GM12878 (cell line): ENCODE measurements at regions not wholly inside any gene's neighbourhood (a gene's known extent, or its start where the extent isn't known, plus 50 kb on each side); places are given as distances from the start of the nearest gene placed in this dataset.

Source experiments
- ATAC-seq: fragments of 200-7000 bp; cut with Tn5 transposase; 3 replicates; pipeline ENCODE4 v1.9.1; 2020; ENCODE audit warnings: mild to moderate bottlenecking, moderate library complexity
- BruUV-seq: library from RNA; stranded (reverse); fragments of 400-500 nt; replicated peaks from 2 replicates; lab custom pipeline; 2021; lab: Mats Ljungman, UMichigan
- CTCF ChIA-PET: fragments of 300-600 bp; sonication (Branson Sonifier 250); formaldehyde crosslinking; extraction: SDS; loops from one replicate; lab custom pipeline; 2021; ENCODE audit warnings: inconsistent platforms; lab: Yijun Ruan, JAX
- POLR2A ChIA-PET: fragments of 350-600 bp; formaldehyde crosslinking; extraction: SDS; loops from one replicate; lab custom pipeline; 2021; ENCODE audit warnings: inconsistent platforms; lab: Charles Lee
- RAD21 ChIA-PET: fragments of 300-600 bp; sonication (Branson Sonifier 250); formaldehyde crosslinking; loops from one replicate; lab custom pipeline; 2023; ENCODE audit warnings: antibody characterized with exemption; ENCODE audit not compliant: unreplicated experiment; lab: Charles Lee
- SMC1A ChIA-PET: fragments of 300-600 bp; sonication (Branson Sonifier 250); formaldehyde crosslinking; loops from one replicate; lab custom pipeline; 2023; ENCODE audit not compliant: unreplicated experiment, uncharacterized antibody; lab: Charles Lee
- DNase-seq: peaks from one replicate; pipeline ENCODE4 v3.0.0-alpha.2; 2011; ENCODE audit warnings: low read depth, low spot score
- FAIRE-seq: peaks from 3 replicates; lab custom pipeline; 2011; peaks lifted over from hg19 to GRCh38; lab: Jason Lieb, UNC
- H2AFZ ChIP-seq: 2 replicates; pipeline ENCODE4 v1.6.0; 2011; ENCODE audit warnings: low read depth, low read length, control low read depth; ENCODE audit not compliant: control insufficient read depth
- H3K27ac ChIP-seq: 2 replicates; pipeline ENCODE4 v1.5.1; 2011; ENCODE audit warnings: control low read depth; ENCODE audit not compliant: control insufficient read depth, insufficient read depth
- H3K27me3 ChIP-seq, 2 experiments: replicated peaks in 1 of 2; 2 replicates each; pipeline versions ENCODE4 v1.6.0 to v1.6.1; 2011; ENCODE audit warnings: low read length in 1 of 2; ENCODE audit not compliant: control insufficient read depth in 2 of 2, insufficient read depth in 2 of 2
- H3K36me3 ChIP-seq, 2 experiments: 2 replicates each; pipeline ENCODE4 v1.5.1; 2011; ENCODE audit warnings: low read length in 1 of 2; ENCODE audit not compliant: control insufficient read depth in 2 of 2, insufficient read depth in 2 of 2
- H3K4me1 ChIP-seq: 2 replicates; pipeline ENCODE4 v1.6.1; 2011; ENCODE audit warnings: mild to moderate bottlenecking, low read length, moderate library complexity, mixed read lengths; ENCODE audit not compliant: control insufficient read depth, insufficient read depth
- H3K4me2 ChIP-seq: 2 replicates; pipeline ENCODE4 v1.6.0; 2011; ENCODE audit warnings: control low read depth; ENCODE audit not compliant: control insufficient read depth, insufficient read depth
- H3K4me3 ChIP-seq: fragments of 200-600 bp; sonication (generic); 2 replicates; pipeline ENCODE4 v1.5.1; 2016
- H3K79me2 ChIP-seq: 2 replicates; pipeline ENCODE4 v1.6.0; 2011; ENCODE audit warnings: low read length; ENCODE audit not compliant: control insufficient read depth, insufficient read depth
- H3K9ac ChIP-seq: 2 replicates; pipeline ENCODE4 v1.8.0; 2011; ENCODE audit warnings: low read length, control low read depth, mixed read lengths; ENCODE audit not compliant: control insufficient read depth, insufficient read depth
- H3K9me3 ChIP-seq: replicated peaks from 3 replicates; pipeline ENCODE4 v1.5.1; 2011; ENCODE audit warnings: mild to moderate bottlenecking, low read length; ENCODE audit not compliant: control insufficient read depth, insufficient read depth
- H4K20me1 ChIP-seq: 2 replicates; pipeline ENCODE4 v1.6.0; 2011; ENCODE audit not compliant: control insufficient read depth, insufficient read depth
- ATF7 ChIP-seq: fragments of 450-650 bp; IDR thresholded peaks from 2 replicates; pipeline ENCODE4 v1.6.1; 2016; ENCODE audit warnings: low read depth, mild to moderate bottlenecking
- DPF2 ChIP-seq: fragments of 450-650 bp; IDR thresholded peaks from 2 replicates; pipeline ENCODE4 v1.6.1; 2017; ENCODE audit warnings: mild to moderate bottlenecking
- ETV6 ChIP-seq, 2 experiments: fragments of 450-650 bp in 1 of 2; IDR thresholded peaks in 1 of 2; conservative IDR thresholded peaks in 1 of 2; 2 replicates each; pipeline ENCODE4 v1.6.1; 2014; ENCODE audit warnings: antibody characterized with exemption in 1 of 2, borderline replicate concordance in 1 of 2, low read depth in 1 of 2, mild to moderate bottlenecking in 1 of 2, moderate library complexity in 1 of 2
- GABPA ChIP-seq: IDR thresholded peaks from 2 replicates; pipeline ENCODE4 v1.6.1; 2014; ENCODE audit warnings: antibody characterized with exemption, low read depth, mild to moderate bottlenecking, inconsistent platforms
- NR2C2 ChIP-seq: IDR thresholded peaks from 2 replicates; pipeline ENCODE4 v1.6.1; 2011; ENCODE audit warnings: borderline replicate concordance, low read depth; ENCODE audit not compliant: control insufficient read depth, insufficient read length
- NR2F1 ChIP-seq: fragments of 450-650 bp; conservative IDR thresholded peaks from 2 replicates; pipeline ENCODE4 v1.6.1; 2017; ENCODE audit warnings: mild to moderate bottlenecking
- NRF1 ChIP-seq: conservative IDR thresholded peaks from 2 replicates; pipeline ENCODE4 v1.6.1; 2011; ENCODE audit warnings: mild to moderate bottlenecking, low read depth, low read length, improper control_type of control experiment
- PAX8 ChIP-seq: fragments of 450-650 bp; IDR thresholded peaks from 2 replicates; pipeline ENCODE4 v1.6.1; 2017; ENCODE audit warnings: mild to moderate bottlenecking, moderate library complexity
- SIX5 ChIP-seq: IDR thresholded peaks from 2 replicates; pipeline ENCODE4 v1.6.1; 2011; ENCODE audit warnings: mild to moderate bottlenecking, low read depth, low read length, moderate library complexity; ENCODE audit not compliant: severe bottlenecking
- SRF ChIP-seq, 2 experiments: IDR thresholded peaks; 2 replicates each; pipeline ENCODE4 v1.6.1; 2011; ENCODE audit warnings: low read depth in 2 of 2, low read length in 2 of 2, mild to moderate bottlenecking in 1 of 2, moderate library complexity in 1 of 2
- ZNF274 ChIP-seq: IDR thresholded peaks from one replicate; pipeline ENCODE4 v1.8.0; 2011; ENCODE audit not compliant: insufficient read length, insufficient read depth
- ZSCAN29 ChIP-seq: fragments of 450-650 bp; IDR thresholded peaks from 2 replicates; pipeline ENCODE4 v1.6.1; 2017; ENCODE audit warnings: mild to moderate bottlenecking, moderate library complexity
- WGBS: methylation state at CpG from one replicate; pipeline ENCODE4 v1.1.6; 2016; ENCODE audit warnings: low lambda C conversion rate; ENCODE audit not compliant: insufficient replicate concordance, insufficient coverage; ENCODE audit errors: missing lambda C conversion rate; 5-methylcytosine and 5-hydroxymethylcytosine counted together
- in situ Hi-C: fragments of 300-500 bp; cut with MboI; formaldehyde crosslinking; loops from 9 replicates; pipeline ENCODE4 v1.14.3; 2018; ENCODE audit warnings: mixed read lengths
- intact Hi-C: fragments of 100-400 bp; cut with micrococcal nuclease; formaldehyde crosslinking; loops from one replicate; pipeline ENCODE4 v1.14.2; 2022; ENCODE audit not compliant: unreplicated experiment
- TF ChIP-seq, protein P1 (sequence below): IDR thresholded peaks from 2 replicates; pipeline ENCODE4 v1.6.1; 2012; ENCODE audit warnings: low read length, inconsistent platforms
- TF ChIP-seq, protein P2 (sequence below): fragments of 450-650 bp; formaldehyde crosslinking; IDR thresholded peaks from 2 replicates; pipeline ENCODE4 v1.4.0; 2022; ENCODE audit warnings: mild to moderate bottlenecking, moderate library complexity

DNA sequence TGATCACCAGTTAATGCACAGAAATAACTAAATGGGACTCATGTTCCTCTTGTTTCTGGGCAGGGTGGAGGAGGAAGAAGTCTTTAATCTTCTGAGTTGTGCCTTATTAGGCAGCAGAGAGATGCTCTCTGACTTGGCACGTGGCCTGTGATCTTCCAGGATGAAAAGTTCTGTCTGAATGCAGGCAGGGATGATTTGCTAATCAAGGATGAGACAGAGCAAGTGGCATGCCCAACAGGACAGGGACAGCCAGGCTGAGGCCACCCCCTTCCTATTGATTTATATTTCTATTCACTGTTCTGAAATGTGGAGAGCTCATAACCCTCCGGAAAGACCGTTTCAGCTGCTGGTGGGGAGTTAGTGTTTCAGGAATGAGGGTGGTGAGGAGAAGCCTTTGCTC is 477.8 kb upstream of the CAMK1G start:
- H3K79me2 ChIP-seq: no peaks in the 10 kb centered on the region

DNA sequence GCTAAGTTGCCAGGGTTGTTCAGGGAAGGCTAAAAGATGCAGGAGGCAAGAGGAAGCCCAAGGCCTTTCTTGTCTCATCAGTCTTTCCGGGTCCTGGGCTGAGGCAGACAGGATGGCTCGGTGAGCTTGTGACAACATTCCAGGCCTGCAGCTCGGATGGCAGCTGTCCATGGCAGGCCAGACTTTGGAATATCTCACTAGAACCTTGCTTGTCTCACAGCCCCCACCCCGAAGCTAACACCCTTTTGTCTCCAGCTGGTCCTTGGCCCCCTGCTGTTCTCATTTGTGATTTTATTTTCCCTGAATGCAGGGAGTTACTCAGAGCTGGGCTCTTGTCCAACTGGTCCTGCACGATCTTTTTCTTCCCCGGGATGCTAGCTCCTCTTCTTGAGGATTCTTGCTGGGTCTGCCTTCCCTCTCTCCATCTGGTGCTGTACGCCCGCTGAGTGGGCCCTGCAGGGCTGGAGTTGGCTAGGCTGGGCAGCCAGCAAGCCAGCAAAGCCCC is 477.2 kb upstream of the CAMK1G start:
- H3K4me3 ChIP-seq: no peak overlapping the region
- ChIA-PET SMC1A (interaction anchor here (1.1 to 1.3 kb wide), 2 partner anchors 14 to 28 kb away, joined by 3 to 4 read pairs; no protein-coding TSS in a partner anchor), POLR2A (interaction anchor here (1.0 kb wide), 1 partner anchor 9 kb away, joined by 4 read pairs; no protein-coding TSS in a partner anchor), CTCF (interaction anchor here (1.2 kb wide), 1 partner anchor 97 kb away, joined by 6 read pairs; no protein-coding TSS in a partner anchor), RAD21 (no interaction called here)
- ATAC-seq (no peak), DNase-seq (no peak), FAIRE-seq (no peak)
- no peak overlapping the region for H3K4me2 ChIP-seq
- H3K27ac ChIP-seq: peak overlapping the region; percentile 3; the same call in 1 of the 2 replicates
- intact Hi-C loops: no loop called here
- 66% methylated on average over 8 of the region's 8 CpGs for WGBS
- H3K36me3 ChIP-seq: no peaks in the 10 kb centered on the region
- peaks cover 14% of the 10 kb centered on the region; the same call in 2 of the 3 replicates for H3K9me3 ChIP-seq
- no peak overlapping the region for H2AFZ ChIP-seq
- in situ Hi-C loops: no loop called here
- H3K27me3 ChIP-seq: no peaks in the 10 kb centered on the region
- H4K20me1 ChIP-seq: no peaks in the 10 kb centered on the region
- H3K9ac ChIP-seq: no peak overlapping the region
- peaks cover 58% of the 10 kb centered on the region for H3K4me1 ChIP-seq
- no TSS peak for BruUV-seq
- no peaks in the 10 kb centered on the region for H3K79me2 ChIP-seq
- TF ChIP-seq NRF1 (no peak), ZSCAN29 (no peak), NR2F1 (no peak), ATF7 (no peak), DPF2 (no peak), NR2C2 (no peak), ETV6 (conservative IDR thresholded peaks at IDR 0.05 in 1 of 2, IDR thresholded peaks at IDR 0.05 in 1 of 2; ENCODE audit: borderline replicate concordance in 1 of 2, low read depth in 1 of 2) (no peak), SIX5 (no peak), ZNF274 (no peak), PAX8 (no peak)
- TF ChIP-seq, protein P1, sequence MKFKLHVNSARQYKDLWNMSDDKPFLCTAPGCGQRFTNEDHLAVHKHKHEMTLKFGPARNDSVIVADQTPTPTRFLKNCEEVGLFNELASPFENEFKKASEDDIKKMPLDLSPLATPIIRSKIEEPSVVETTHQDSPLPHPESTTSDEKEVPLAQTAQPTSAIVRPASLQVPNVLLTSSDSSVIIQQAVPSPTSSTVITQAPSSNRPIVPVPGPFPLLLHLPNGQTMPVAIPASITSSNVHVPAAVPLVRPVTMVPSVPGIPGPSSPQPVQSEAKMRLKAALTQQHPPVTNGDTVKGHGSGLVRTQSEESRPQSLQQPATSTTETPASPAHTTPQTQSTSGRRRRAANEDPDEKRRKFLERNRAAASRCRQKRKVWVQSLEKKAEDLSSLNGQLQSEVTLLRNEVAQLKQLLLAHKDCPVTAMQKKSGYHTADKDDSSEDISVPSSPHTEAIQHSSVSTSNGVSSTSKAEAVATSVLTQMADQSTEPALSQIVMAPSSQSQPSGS: no peak
- TF ChIP-seq, protein P2, sequence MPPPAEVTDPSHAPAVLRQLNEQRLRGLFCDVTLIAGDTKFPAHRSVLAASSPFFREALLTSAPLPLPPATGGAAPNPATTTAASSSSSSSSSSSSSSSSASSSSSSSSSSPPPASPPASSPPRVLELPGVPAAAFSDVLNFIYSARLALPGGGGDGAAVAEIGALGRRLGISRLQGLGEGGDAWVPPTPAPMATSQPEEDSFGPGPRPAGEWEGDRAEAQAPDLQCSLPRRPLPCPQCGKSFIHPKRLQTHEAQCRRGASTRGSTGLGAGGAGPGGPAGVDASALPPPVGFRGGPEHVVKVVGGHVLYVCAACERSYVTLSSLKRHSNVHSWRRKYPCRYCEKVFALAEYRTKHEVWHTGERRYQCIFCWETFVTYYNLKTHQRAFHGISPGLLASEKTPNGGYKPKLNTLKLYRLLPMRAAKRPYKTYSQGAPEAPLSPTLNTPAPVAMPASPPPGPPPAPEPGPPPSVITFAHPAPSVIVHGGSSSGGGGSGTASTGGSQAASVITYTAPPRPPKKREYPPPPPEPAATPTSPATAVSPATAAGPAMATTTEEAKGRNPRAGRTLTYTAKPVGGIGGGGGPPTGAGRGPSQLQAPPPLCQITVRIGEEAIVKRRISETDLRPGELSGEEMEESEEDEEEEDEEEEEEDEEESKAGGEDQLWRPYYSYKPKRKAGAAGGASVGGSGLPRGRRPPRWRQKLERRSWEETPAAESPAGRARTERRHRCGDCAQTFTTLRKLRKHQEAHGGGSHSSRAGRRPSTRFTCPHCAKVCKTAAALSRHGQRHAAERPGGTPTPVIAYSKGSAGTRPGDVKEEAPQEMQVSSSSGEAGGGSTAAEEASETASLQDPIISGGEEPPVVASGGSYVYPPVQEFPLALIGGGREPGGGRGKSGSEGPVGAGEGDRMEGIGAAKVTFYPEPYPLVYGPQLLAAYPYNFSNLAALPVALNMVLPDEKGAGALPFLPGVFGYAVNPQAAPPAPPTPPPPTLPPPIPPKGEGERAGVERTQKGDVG (CRISPR knock-in tag): no peak

More for the DNA sequence above, 477.8 kb upstream of the CAMK1G start:
- Histone ChIP-seq H2AFZ (no peak overlapping the region), H4K20me1 (no peaks in the 10 kb centered on the region), H3K9ac (no peak overlapping the region), H3K4me1 (peaks cover 58% of the 10 kb centered on the region), H3K27me3 (no peaks in the 10 kb centered on the region), H3K4me2 (no peak overlapping the region), H3K9me3 (peaks cover 14% of the 10 kb centered on the region; the same call in 2 of the 3 replicates), H3K36me3 (no peaks in the 10 kb centered on the region), H3K27ac (peak overlapping the region; percentile 12; the same call in 1 of the 2 replicates), H3K4me3 (no peak overlapping the region)
- TF ChIP-seq GABPA: no peak
- TF ChIP-seq SRF (IDR thresholded peaks at IDR 0.05; ENCODE audit: low read depth in 2 of 2, low read length in 2 of 2): 0 out of 4 replicates have a peak, but pooled peaks of 1 of the 2 experiments have one; percentile 36
- DNase-seq (no peak), ATAC-seq (no peak), FAIRE-seq (no peak)
- RAD21 ChIA-PET: no interaction called here
- BruUV-seq: no TSS peak
- SMC1A ChIA-PET: interaction anchor here (1.1 to 1.3 kb wide), 2 partner anchors 14 to 28 kb away, joined by 3 to 4 read pairs; no protein-coding TSS in a partner anchor
- intact Hi-C loops (no loop called here), in situ Hi-C loops (no loop called here)
- POLR2A ChIA-PET: interaction anchor here (0.5 kb wide), 1 partner anchor 213 kb away, joined by 4 read pairs; no protein-coding TSS in a partner anchor
- CTCF ChIA-PET: interaction anchor here (1.2 kb wide), 1 partner anchor 97 kb away, joined by 6 read pairs; no protein-coding TSS in a partner anchor
- 41% methylated on average over 3 of the region's 3 CpGs for WGBS
